AML-193 (cell line): ENCODE measurements at regions not wholly inside any gene's neighbourhood (a gene's known extent, or its start where the extent isn't known, plus 50 kb on each side); places are given as distances from the start of the nearest gene placed in this dataset.
"Not testable (repeated sequence)": the region's sequence is repeated elsewhere in the genome, so short reads cannot be mapped to it uniquely, and the experiment has no call there.

ENCODE experiments used
- DNase-seq, 2 experiments: peaks; one replicate each; lab custom pipeline; 2025; lab: John Stamatoyannopoulos, UW

DNA sequence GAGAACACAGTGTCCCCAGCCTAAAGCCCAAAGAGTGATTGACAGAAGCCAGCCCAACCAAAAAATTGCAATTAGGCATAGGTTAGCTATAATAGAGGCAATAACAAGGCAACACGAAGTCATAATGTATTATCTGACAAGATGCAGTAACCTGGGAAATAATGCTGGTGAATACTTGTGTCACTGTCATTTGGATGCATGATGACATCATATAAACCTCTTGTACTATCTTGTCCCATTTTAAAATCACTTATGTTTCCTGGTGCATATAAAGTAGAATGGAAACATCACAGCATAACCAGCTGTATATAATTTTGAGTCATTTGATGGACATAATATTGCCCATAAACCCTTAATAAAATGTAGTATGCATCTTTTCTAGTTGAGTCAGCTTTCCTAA lies 1138.3 kb upstream of the LRRTM3 start:
- no peak for DNase-seq

DNA sequence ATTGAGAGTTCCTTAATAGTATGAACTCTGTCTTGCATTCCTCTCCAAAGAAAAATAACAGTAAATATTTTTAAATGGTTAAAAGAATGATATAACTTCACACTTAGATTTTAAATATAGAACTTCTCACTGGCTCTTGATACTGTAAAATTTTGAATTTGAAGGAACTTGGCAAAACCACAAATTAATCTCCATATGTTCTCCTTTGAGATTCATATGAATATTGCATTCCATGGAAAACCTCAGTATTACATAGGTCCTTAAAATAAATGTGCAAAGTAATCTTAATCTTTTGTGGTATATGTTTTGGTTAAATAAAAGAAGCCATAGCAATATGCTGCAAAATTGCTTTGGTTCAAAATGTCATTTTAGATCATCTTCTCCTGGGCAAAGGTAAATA lies 1137.6 kb upstream of the LRRTM3 start:
- no peak for DNase-seq

DNA sequence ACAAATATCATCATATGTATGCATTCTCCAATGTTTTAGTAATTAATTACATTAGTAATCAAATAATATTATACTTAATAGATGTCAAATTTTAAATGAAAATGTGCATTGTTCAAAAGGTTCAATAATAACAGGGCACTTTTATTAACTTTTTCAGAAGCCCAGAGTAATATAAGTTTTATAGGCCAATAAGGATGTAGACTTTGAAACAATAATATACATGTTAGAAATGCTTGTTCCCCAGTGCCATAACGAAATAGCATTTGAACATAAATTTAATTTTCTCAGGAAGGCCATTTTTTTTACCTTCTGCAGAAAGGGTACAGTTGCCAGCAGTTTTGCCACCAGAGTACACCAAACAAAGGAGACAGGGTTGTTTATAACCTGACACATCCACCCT lies 1133.9 kb upstream of the LRRTM3 start:
- no peak for DNase-seq

DNA sequence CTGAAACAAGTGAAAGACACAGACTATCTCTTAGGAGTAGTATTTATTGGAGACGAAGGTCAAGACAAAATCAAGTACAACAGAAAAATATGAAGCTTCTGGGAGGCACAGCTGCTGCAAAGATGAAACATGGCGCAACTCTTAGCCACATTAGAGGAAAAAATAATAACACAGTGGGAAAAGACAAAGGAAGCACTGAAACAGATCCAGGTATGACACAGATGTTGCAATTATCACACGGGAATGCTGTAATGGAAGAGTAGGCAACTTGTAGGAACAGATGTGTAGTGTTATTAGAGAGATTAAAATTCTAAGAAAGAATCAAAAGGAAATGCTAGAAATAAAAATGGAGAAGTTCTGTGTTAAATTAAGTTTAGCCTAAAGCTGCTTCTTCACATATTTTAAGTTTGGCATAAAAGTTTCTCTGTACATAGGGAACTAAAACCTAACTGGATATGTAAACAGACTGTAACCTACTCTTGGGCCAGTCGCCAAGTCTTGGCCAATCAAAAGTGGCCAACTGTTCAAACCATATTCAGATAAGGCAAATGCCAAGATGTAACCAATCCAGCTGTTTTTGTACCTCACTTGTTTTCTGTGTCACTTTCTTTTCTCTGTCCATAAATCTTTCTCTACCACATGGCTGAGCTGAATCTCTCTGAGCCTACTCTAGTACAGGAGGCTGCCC lies 1132.0 kb upstream of the LRRTM3 start:
- DNase-seq: no peak

DNA sequence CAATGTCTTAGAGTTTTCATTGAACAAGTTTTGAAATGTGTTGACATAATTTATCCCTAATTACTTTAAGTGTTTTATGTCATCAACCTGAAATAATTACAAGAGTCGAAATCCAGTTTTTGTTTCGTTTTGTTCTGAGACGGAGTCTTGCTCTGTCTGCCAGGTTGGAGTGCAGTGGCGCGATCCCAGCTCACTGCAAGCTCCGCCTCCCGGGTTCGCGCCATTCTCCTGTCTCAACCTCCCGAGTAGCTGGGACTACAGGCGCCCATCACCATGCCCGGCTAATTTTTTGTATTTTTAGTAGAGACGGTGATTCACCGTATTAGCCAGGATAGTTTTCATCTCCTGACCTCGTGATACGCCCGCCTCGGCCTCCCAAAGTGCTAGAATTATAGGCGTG lies 1131.0 kb upstream of the LRRTM3 start:
- not testable (repeated sequence) for DNase-seq

DNA sequence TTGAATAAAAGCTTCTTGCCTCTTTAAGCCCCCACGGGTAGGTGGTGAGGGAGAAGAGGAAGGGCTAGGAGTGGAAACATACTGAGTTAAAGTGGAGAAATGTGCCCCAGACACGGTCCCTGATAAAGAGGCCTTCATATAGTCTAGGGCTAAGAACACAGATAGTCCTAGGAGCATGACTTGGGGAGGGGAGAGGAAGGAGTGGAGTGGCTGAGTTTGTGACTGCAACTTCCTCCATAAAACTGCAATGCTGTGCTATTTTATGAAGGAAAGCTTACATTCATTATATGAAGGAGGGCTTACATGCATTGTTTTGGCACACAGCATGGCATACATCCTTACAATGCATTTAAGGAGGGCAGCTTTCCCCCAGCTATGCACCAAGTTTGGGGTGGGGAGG lies 1129.4 kb upstream of the LRRTM3 start:
- DNase-seq: no peak

DNA sequence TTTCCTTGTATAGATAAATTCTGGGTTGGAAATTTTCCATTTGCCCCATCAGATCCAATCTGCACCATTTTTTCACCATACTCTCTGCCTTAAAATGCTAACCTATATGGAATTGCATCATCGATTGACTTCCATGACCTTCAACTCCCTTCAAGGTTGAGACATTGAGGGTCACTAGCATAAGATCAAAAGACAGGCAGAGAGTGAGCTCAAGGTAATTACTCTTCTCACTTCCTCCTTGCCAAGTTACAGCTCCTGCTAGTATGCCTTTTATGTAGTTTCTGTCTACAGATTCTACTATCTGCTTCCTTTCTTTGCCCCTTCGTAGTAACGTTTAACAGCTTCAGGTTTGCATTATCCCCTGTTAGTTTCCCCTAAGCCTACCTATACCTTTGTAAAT lies 1127.7 kb upstream of the LRRTM3 start:
- no peak for DNase-seq

DNA sequence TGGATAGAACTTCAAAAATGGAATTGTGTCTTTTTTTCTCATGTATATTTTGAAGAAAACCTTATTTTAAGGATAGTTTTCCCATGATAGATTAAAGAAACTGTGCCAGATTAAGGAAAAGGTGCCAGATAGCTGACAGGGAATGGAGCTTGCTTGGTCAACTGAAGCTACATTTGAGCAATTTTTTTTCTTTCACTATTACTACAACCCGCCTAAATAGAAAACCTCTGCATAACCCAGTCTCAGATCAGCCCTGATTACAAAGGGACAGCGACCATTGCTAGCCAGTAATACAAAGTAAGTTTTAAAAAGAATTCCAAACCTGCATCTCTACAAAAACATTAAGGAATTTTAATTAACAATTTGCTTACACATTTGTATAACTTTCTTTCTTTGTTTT lies 1123.4 kb upstream of the LRRTM3 start:
- DNase-seq: no peak

DNA sequence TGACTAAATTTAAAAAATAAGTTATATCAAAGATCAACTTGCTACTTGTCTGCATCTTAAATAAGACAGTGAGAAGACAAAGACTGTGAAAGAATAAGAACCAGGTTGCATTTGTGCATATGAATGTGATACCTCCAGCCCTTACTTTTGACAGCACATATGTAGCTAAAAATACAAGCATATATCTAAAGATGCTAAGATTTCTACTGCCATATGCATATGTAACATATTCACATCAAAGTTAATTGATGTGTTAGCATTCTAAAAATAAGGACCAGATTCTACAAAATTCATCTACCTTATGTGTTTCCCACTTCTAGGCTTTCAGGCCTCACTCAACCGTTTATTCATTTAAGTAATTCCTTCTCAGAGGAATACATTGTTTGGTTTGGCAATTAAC lies 1120.3 kb upstream of the LRRTM3 start:
- no peak for DNase-seq

DNA sequence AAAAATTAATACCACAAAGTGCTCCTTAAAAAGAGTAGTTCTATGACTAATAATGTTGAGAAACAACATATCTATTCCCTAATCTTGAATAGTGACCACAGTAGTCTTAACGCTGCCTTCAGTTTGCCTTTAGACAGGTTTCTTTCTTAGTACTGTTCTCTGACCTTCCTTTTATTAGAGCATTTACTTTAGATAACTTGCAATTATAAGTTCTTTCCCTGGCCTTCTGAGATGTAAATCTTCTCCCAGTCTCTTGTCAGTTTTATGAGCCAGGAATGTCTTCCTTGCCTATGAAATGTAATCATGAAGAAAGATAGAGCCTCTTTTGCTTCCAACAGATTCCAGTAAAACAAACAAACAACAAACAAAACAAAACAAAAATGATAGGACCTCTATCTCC lies 1119.8 kb upstream of the LRRTM3 start:
- DNase-seq: no peak

DNA sequence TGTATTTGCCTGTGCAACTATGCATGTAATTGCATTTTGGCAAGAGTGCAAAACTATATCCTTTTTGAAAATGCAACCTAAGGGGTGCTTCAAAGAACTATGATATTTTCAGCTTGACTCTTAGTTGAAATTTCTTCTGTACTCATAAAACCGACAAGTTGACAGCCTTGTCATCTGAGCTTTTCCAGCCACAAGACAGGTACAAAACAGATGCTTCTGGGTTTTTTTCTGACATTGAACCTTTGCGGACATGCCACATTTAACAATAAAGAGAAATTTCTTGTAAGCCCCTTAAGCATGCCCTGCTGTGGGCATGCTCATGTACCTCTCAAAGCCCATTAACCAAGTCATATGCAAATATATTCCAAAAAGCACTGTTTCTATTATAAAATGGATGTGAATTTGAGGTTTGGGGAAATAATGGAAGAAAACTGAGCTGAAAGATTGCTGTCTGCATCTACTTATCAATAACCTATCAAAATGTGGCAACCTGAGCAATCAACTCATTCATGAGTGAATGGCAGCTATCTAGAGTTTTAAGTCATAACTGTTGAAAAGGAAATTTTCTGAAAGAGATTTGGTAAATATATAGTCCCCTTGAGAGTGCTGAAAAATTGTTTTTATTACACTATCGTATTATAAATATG lies 1117.0 kb upstream of the LRRTM3 start:
- DNase-seq: no peak

DNA sequence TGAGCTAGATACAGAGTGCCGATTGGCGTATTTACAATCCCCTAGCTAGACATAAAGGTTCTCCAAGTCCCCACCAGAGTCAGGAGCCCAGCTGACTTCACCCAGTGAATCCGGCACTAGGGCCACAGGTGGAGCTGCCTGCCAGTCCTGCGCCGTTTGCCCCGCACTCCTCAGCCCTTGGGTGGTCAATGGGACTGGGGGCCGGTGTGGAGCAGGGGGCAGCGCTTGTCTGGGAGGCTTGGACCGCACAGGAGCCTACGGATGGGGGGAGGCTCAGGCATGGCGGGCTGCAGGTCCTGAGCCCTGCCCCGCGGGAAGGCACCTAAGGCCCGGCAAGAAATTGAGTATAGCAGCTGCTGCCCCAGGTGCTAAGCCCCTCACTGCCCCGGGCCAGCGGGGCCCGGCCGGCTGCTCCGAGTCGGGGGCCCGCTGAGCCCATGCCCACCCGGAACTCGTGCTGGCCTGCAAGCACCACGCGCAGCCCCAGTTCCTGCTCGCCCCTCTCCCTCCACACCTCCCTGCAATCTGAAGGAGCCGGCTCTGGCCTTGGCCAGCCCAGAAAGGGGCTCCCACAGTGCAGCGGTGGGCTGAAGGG lies 1113.8 kb upstream of the LRRTM3 start:
- DNase-seq: no peak

DNA sequence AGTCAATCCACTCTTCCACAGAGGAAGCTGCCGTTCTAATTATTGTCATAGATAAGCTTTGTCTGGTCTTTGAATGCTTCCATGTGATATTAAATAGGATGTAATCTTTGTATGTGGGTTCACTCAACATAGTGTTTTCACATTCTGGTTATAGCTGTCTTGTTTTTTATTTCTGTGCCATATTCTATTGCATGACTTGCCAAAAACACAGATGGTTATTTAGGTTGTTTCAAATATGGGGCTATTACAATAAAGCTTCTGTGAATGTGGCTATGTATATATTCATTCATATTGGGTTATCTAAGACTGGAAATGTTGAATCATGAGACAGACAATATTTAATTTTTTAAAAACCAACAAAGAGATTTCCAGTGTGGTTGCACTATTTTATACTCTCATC lies 1109.3 kb upstream of the LRRTM3 start:
- no peak for DNase-seq

DNA sequence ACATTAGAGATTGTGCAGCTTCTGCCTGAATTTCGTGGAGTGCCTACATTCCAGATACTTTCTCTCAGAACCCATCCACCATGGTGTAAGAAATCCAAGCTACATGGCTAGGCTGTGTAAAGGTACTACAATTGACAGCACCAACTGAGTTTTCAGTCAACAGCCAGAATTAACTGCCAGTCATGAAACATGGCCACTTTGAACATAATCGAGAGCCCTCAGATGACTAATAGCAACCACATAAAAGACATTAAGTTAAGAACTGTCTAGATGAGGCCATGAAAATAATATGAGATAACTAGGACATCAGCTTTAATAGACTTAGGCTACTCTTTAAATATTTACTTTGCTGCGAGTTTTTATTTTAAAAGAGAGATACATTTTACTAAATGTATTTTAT lies 1106.8 kb upstream of the LRRTM3 start:
- no peak for DNase-seq

DNA sequence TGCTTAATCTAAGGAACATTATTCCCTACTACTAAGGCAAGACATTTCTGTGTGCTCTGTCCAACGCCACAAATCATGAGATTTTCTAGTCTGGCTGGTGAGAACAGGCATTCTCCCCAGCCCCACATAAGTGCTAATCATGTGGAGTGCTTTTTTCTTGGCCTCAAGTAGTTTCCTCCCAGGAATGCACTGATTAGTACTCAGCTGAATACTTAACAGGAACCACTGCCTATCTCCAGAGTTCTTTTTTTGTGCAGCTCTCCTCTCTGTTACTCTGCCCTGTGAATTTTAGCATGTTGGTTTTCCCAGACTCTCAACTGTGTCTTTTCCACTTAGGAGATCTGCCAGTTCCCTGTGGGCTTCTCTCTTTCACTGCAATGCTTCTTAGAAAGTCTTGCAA lies 1098.5 kb upstream of the LRRTM3 start:
- no peak for DNase-seq

DNA sequence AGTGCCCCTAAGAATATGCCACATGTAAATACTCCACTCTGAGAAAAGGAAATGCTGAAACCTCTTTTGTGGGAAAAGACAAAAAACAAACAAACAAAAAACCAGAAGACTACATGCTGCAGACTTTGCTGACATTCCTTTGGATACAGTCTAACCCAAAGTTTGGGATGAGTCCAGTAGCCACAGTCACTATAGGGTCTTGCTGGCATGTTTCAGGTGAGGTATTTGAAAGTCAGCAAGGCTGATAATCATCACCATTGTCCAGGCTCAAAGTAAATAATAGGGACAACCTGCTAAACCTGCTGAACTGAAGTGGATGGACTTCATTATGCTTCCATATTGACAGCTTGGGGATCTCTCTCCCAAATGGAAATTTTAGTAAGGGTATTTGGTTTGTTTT lies 1087.0 kb upstream of the LRRTM3 start:
- DNase-seq: no peak

DNA sequence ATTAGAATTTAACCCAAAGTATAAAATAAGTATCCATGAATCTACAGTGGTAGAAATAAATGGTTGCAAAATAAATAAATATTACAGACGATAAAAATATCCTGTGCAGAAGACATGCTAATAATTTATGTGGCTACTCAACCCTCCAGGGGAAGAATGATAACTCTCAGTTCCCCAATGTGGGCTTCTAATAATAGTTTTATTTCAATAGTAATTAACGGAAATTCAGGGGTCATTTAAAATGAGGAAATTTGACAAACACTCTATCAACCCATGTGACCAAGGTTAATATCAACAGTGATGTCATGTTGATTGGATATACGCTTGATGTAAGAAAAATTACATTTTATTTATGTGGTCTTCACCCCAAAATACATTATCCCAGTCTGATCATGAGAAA lies 1082.6 kb upstream of the LRRTM3 start:
- DNase-seq: no peak

DNA sequence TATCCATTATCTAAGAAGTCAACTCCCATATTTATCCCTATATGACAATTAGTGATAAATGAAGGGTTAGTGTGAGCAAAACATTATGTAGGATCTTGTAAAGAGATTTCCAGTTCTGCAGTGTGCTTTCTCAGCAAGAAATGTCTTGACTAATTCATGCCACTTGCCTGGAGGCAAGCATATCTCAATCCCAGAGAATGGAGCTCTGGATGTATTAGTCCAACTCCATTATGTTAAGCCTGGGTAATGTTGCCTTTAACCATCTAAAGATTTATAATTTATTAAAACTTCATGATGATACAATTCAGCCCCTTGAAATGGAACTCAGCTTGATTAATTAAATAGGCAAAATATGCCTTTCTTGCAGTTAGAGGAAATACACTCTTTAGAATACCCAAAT lies 1079.9 kb upstream of the LRRTM3 start:
- no peak for DNase-seq

DNA sequence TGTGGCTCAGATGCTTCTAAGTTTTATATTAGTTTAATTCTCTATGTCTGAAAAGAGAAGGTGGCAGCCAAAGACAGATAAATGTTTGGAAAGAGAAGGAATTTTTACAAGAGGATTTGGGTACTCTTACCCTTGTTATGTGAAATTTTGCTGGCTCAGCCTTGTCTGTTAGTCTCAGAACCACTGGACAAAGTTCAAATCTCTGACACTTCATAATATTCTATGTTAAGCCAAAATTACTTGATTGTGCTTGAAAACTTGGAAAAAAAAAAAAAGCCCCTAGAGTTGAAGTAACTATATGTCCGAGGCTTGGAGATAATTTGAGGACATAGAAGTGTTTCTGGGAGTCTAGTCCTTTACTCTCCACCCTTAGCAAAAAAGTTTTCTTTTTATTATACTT lies 1079.3 kb upstream of the LRRTM3 start:
- DNase-seq: no peak

DNA sequence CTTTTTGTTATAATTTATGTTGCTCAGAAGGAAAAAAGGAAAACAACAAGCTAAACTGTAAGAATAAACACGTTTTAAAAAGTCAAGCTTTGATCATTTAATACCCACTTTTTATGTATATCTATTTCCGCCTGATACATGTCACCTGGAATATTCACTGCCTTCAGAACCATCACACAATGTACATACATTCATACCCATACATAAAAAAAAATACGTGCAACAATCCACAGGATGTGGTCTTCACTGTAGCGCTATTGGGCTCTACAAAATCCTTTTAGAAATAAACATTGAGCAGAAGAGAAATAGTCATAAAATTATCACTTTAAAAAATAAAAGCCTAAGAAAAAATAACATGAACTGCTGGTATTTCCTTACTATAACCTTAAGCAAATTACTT lies 1078.9 kb upstream of the LRRTM3 start:
- DNase-seq: no peak

DNA sequence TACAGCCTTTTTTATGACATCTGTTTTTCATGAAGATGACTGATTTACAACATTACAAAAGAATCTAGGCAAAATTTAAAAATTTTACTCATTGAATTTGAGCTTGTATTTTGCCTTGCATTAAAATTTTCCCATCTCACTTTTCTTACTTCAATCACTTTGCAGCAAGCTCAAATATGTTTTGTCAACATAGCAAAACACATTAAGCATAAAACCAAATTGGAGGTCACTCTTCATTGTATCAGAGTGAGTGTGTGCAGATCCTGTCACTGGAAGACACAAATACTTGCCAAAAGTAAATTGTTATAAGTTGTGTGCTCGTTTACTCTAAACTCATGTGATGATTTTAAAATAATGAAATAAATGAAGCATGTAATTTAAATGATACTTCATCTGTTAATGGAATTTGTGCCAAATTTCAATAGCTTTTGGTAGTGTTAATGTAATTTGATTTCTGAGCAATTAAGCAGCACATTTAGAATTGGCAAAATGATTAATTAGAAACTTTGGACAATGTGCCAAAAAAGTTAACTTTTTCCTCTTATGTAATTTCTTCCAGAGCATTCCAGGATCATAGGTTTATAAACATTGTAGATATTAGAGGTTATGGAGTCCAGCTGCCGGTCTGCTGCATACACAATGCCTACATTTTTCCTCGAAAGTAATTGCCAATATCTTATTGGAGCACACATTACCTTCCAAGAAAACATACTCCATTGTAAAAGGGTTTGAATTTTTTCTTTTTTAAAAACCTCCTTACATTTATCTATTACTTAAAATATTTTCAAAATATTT lies 1078.2 kb upstream of the LRRTM3 start:
- no peak for DNase-seq

DNA sequence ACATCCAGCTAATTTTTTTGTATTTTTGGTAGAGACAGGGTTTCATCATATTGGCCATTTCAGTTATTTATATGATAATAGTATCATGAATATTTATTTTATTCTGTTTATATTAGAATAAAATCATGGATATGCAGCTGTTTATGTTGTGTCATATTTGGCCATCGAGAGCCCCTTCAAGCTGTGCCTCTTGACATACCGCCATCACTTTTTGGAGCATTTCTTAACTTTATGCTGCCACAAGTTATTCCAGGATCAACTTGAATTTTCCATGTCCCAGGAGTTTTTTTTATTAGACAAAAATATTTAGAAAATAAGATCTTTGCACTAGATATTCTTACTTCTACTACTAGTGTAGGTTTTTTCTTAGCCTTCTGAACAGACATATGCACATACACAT lies 1067.0 kb upstream of the LRRTM3 start:
- DNase-seq: no peak

DNA sequence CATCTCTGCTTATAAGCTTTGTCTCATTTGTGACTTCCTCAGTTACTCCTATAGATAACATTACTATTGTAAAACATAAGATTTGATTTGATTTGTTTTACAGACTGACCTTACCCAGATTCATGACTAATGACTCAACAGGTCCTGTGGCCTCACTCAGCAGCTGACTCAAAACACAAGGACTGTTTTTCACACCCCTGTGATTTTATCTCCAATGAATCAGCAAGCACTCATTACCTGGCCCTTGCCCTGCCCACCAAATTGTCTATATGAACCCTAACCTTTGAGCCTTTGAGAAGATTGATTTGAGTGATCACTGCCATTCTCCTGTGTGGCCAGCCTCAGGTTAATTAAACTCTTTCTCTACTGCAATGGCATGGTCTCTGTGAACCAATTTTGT lies 1064.6 kb upstream of the LRRTM3 start:
- no peak for DNase-seq
